HG02884 (cell line): ENCODE measurements at regions not wholly inside any gene's neighbourhood (a gene's known extent, or its start where the extent isn't known, plus 50 kb on each side); places are given as distances from the start of the nearest gene placed in this dataset.
"Not testable (repeated sequence)": the region's sequence is repeated elsewhere in the genome, so short reads cannot be mapped to it uniquely, and the experiment has no call there.

Experiments used
- ATAC-seq: cut with Tn5 transposase; IDR thresholded peaks from one replicate; pipeline ENCODE4 v1.9.1; 2021; ENCODE audit warnings: mild to moderate bottlenecking, moderate library complexity; ENCODE audit not compliant: unreplicated experiment

- no peak for ATAC-seq
Observed at GRCh38 chr14:106141242-106142220, 615.1 kb downstream of the TMEM121 start.

GRCh38 chr14:106145731-106146130 is 619.3 kb downstream of the TMEM121 start:
- ATAC-seq: not testable (repeated sequence)

GRCh38 chr14:106153362-106153955 is 627.1 kb downstream of the TMEM121 start:
- not testable (repeated sequence) for ATAC-seq

GRCh38 chr14:106163316-106163715 is 636.9 kb downstream of the TMEM121 start:
- ATAC-seq: no peak

- ATAC-seq: not testable (repeated sequence)
Observed at GRCh38 chr14:106163812-106164211, 637.4 kb downstream of the TMEM121 start.

GRCh38 chr14:106166232-106166631 is 639.8 kb downstream of the TMEM121 start:
- no peak for ATAC-seq

- no peak for ATAC-seq
Observed at GRCh38 chr14:106166650-106167204, 640.3 kb downstream of the TMEM121 start.

- ATAC-seq: not testable (repeated sequence)
Observed at GRCh38 chr14:106170163-106170658, 643.8 kb downstream of the TMEM121 start.

- no peak for ATAC-seq
Observed at GRCh38 chr14:106174206-106174605, 647.8 kb downstream of the TMEM121 start.

- not testable (repeated sequence) for ATAC-seq
Observed at GRCh38 chr14:106177266-106178246, 651.2 kb downstream of the TMEM121 start.

- ATAC-seq: no peak
Observed at GRCh38 chr14:106179761-106180160, 653.4 kb downstream of the TMEM121 start.

- ATAC-seq: not testable (repeated sequence)
Observed at GRCh38 chr14:106184771-106185170, 658.4 kb downstream of the TMEM121 start.

- ATAC-seq: not testable (repeated sequence)
Observed at GRCh38 chr14:106185174-106185836, 658.9 kb downstream of the TMEM121 start.

GRCh38 chr14:106185837-106186233 is 659.5 kb downstream of the TMEM121 start:
- ATAC-seq: no peak

GRCh38 chr14:106187216-106187615 is 660.8 kb downstream of the TMEM121 start:
- no peak for ATAC-seq

- ATAC-seq: not testable (repeated sequence)
Observed at GRCh38 chr14:106192701-106193100, 666.3 kb downstream of the TMEM121 start.

- ATAC-seq: not testable (repeated sequence)
Observed at GRCh38 chr14:106196459-106196858, 670.1 kb downstream of the TMEM121 start.

- not testable (repeated sequence) for ATAC-seq
Observed at GRCh38 chr14:106197264-106197663, 670.9 kb downstream of the TMEM121 start.

- no peak for ATAC-seq
Observed at GRCh38 chr14:106199097-106199496, 672.7 kb downstream of the TMEM121 start.
